Neural crest cell (in vitro differentiated cells): ENCODE measurements at regions not wholly inside any gene's neighbourhood (a gene's known extent, or its start where the extent isn't known, plus 50 kb on each side); places are given as distances from the start of the nearest gene placed in this dataset.

Experiments
- DNase-seq: peaks from one replicate; pipeline ENCODE4 v3.0.0; 2021; ENCODE audit warnings: low read depth, mixed read lengths, low spot score
- H3K27ac Mint-ChIP-seq: one replicate; pipeline ENCODE4 v1.8.0; 2021; ENCODE audit warnings: mild to moderate bottlenecking, mixed read lengths; ENCODE audit not compliant: unreplicated experiment
- H3K27me3 Mint-ChIP-seq: 2 replicates; pipeline ENCODE4 v1.8.0; 2021; ENCODE audit warnings: low read depth, mild to moderate bottlenecking, mixed read lengths
- H3K36me3 Mint-ChIP-seq: 2 replicates; pipeline ENCODE4 v1.8.0; 2021; ENCODE audit warnings: low read depth, mild to moderate bottlenecking, mixed read lengths
- H3K4me1 Mint-ChIP-seq: 2 replicates; pipeline ENCODE4 v1.8.0; 2021; ENCODE audit warnings: mixed read lengths
- H3K4me3 Mint-ChIP-seq: one replicate; pipeline ENCODE4 v1.8.0; 2021; ENCODE audit warnings: mild to moderate bottlenecking, mixed read lengths
- H3K9me3 Mint-ChIP-seq: 2 replicates; pipeline ENCODE4 v1.8.0; 2021; ENCODE audit warnings: mixed read lengths
- CTCF ChIP-seq: fragments of 200-600 bp; sonication (generic); conservative IDR thresholded peaks from 2 replicates; pipeline ENCODE4 v1.5.0; 2021; ENCODE audit warnings: antibody characterized with exemption, mild to moderate bottlenecking

- no peak overlapping the region for H3K4me3 Mint-ChIP-seq
- no peaks in the 10 kb centered on the region for H3K36me3 Mint-ChIP-seq
- H3K27ac Mint-ChIP-seq = no peak overlapping the region
- H3K27me3 Mint-ChIP-seq = no peaks in the 10 kb centered on the region
- H3K9me3 Mint-ChIP-seq = peaks cover 2% of the 10 kb centered on the region
- DNase-seq = no peak
- peaks cover 36% of the 10 kb centered on the region for H3K4me1 Mint-ChIP-seq
- no peak for TF ChIP-seq CTCF
Observed at GRCh38 chr1:234554218-234554697, 55.7 kb downstream of the IRF2BP2 start.

- Mint-ChIP-seq H3K4me3 (no peak overlapping the region), H3K4me1 (peaks cover 36% of the 10 kb centered on the region), H3K36me3 (no peaks in the 10 kb centered on the region), H3K9me3 (peaks cover 2% of the 10 kb centered on the region), H3K27me3 (no peaks in the 10 kb centered on the region), H3K27ac (peak overlapping the region; percentile 38)
- no peak for TF ChIP-seq CTCF
- no peak for DNase-seq
Observed at GRCh38 chr1:234553240-234554188, 56.5 kb downstream of the IRF2BP2 start.

GRCh38 chr1:234551032-234551378, 59.0 kb downstream of the IRF2BP2 start:
- Mint-ChIP-seq H3K27me3 (no peaks in the 10 kb centered on the region), H3K4me3 (no peak overlapping the region), H3K27ac (peak overlapping the region; percentile 88), H3K9me3 (peaks cover 2% of the 10 kb centered on the region), H3K4me1 (peaks cover 38% of the 10 kb centered on the region), H3K36me3 (no peaks in the 10 kb centered on the region)
- TF ChIP-seq CTCF = no peak
- no peak for DNase-seq

- no peak overlapping the region for H3K4me3 Mint-ChIP-seq
- peak overlapping the region; percentile 88 for H3K27ac Mint-ChIP-seq
- no peak for TF ChIP-seq CTCF
- DNase-seq = no peak
- peaks cover 42% of the 10 kb centered on the region for H3K4me1 Mint-ChIP-seq
- no peaks in the 10 kb centered on the region for H3K27me3 Mint-ChIP-seq
- H3K36me3 Mint-ChIP-seq = no peaks in the 10 kb centered on the region
- peaks cover under 1% of the 10 kb centered on the region for H3K9me3 Mint-ChIP-seq
Observed at GRCh38 chr1:234550341-234551031, 59.5 kb downstream of the IRF2BP2 start.

- no peaks in the 10 kb centered on the region for H3K9me3 Mint-ChIP-seq
- H3K4me1 Mint-ChIP-seq = peaks cover 43% of the 10 kb centered on the region
- H3K27ac Mint-ChIP-seq = no peak overlapping the region
- no peak overlapping the region for H3K4me3 Mint-ChIP-seq
- no peaks in the 10 kb centered on the region for H3K36me3 Mint-ChIP-seq
- H3K27me3 Mint-ChIP-seq = no peaks in the 10 kb centered on the region
- TF ChIP-seq CTCF = no peak
- no peak for DNase-seq
Observed at GRCh38 chr1:234549447-234550021, 60.4 kb downstream of the IRF2BP2 start.
